MCF 10A (cell line): ENCODE measurements at regions not wholly inside any gene's neighbourhood (a gene's known extent, or its start where the extent isn't known, plus 50 kb on each side); places are given as distances from the start of the nearest gene placed in this dataset.
"Not testable (repeated sequence)": the region's sequence is repeated elsewhere in the genome, so short reads cannot be mapped to it uniquely, and the experiment has no call there.

Experiments
- BruUV-seq: library from RNA; stranded (reverse); fragments of 400-500 nt; replicated peaks from 2 replicates; lab custom pipeline; 2021; lab: Mats Ljungman, UMichigan
- CTCF ChIA-PET: fragments of 300-600 bp; sonication (Branson Sonifier 250); formaldehyde crosslinking; extraction: SDS; loops from one replicate; lab custom pipeline; 2021; ENCODE audit warnings: antibody characterized with exemption, inconsistent platforms; lab: Yijun Ruan, JAX
- POLR2A ChIA-PET: fragments of 300-600, 350-650 bp; sonication (Branson Sonifier 250); formaldehyde crosslinking; extraction: SDS; loops from one replicate; lab custom pipeline; 2020; ENCODE audit warnings: antibody characterized with exemption, inconsistent platforms; lab: Yijun Ruan, JAX
- DNase-seq: peaks from one replicate; pipeline ENCODE4 v3.0.0-alpha.2; 2018; ENCODE audit not compliant: unreplicated experiment
- H3K27ac Mint-ChIP-seq: one replicate; pipeline ENCODE4 v1.8.0; 2022; ENCODE audit warnings: mild to moderate bottlenecking, low read depth, mixed read lengths; ENCODE audit not compliant: unreplicated experiment
- H3K27me3 Mint-ChIP-seq: one replicate; pipeline ENCODE4 v1.8.0; 2022; ENCODE audit warnings: mixed read lengths; ENCODE audit not compliant: insufficient read depth, unreplicated experiment
- H3K36me3 Mint-ChIP-seq: one replicate; pipeline ENCODE4 v1.8.0; 2022; ENCODE audit warnings: mild to moderate bottlenecking, moderate library complexity, mixed read lengths; ENCODE audit not compliant: insufficient read depth, unreplicated experiment
- H3K4me1 Mint-ChIP-seq: one replicate; pipeline ENCODE4 v1.8.0; 2022; ENCODE audit warnings: mixed read lengths; ENCODE audit not compliant: insufficient read depth, unreplicated experiment
- H3K4me3 Mint-ChIP-seq: one replicate; pipeline ENCODE4 v1.8.0; 2022; ENCODE audit warnings: mild to moderate bottlenecking, moderate library complexity, mixed read lengths; ENCODE audit not compliant: unreplicated experiment
- H3K9me3 Mint-ChIP-seq: one replicate; pipeline ENCODE4 v1.8.0; 2022; ENCODE audit warnings: mixed read lengths; ENCODE audit not compliant: unreplicated experiment
- CTCF ChIP-seq: fragments of 200-600 bp; IDR thresholded peaks from one replicate; pipeline ENCODE4 v1.8.0; 2022; ENCODE audit warnings: antibody characterized with exemption, mild to moderate bottlenecking; ENCODE audit not compliant: unreplicated experiment
- intact Hi-C: fragments of 100-400 bp; cut with micrococcal nuclease; formaldehyde crosslinking; loops from 2 replicates; pipeline ENCODE4 v1.14.1; 2022

- DNase-seq: no peak
- TF ChIP-seq CTCF: no peak
- BruUV-seq: no TSS peak
- H3K27ac Mint-ChIP-seq: no peak overlapping the region
- H3K36me3 Mint-ChIP-seq: peaks cover 6% of the 10 kb centered on the region
- ChIA-PET POLR2A (no interaction called here), CTCF (interaction anchor here (0.6 kb wide), 1 partner anchor 32 kb away, joined by 3 read pairs; no protein-coding TSS in a partner anchor)
- H3K27me3 Mint-ChIP-seq: no peaks in the 10 kb centered on the region
- H3K9me3 Mint-ChIP-seq: peaks cover 19% of the 10 kb centered on the region
- intact Hi-C loops: no loop called here
- H3K4me3 Mint-ChIP-seq: no peak overlapping the region
- H3K4me1 Mint-ChIP-seq: no peaks in the 10 kb centered on the region
These were observed 1030.3 kb downstream of the TDRD15 start for GRCh38 chr2:22153931-22154613.

GRCh38 chr2:22156661-22157060 is 1032.9 kb downstream of the TDRD15 start:
- H3K27ac Mint-ChIP-seq, POLR2A ChIA-PET, H3K36me3 Mint-ChIP-seq, intact Hi-C loops, H3K4me1 Mint-ChIP-seq, H3K4me3 Mint-ChIP-seq, CTCF ChIA-PET, DNase-seq, BruUV-seq, H3K27me3 Mint-ChIP-seq: not testable (repeated sequence)
- H3K9me3 Mint-ChIP-seq: peaks cover 12% of the 10 kb centered on the region

DNA sequence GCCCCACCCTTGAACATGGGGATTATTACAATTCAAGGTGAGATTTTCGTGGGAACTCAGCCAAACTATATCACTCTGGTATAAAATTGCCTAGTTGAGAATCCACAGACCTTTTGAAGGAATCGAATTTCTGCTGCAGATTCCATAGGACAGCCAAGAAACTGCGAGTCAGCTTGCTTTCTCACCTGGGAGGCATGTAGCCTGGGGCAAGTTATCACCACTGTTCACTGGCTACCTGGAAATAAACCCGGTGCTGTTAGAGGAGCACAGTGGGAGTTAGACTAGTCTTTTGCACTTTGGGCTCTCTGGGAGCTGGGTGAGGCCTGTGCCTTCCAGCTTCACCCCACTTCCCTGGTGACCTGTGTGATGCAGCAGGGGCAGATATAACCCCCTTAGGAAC is 1043.5 kb downstream of the TDRD15 start:
- intact Hi-C loops: no loop called here
- no TSS peak for BruUV-seq
- Mint-ChIP-seq H3K36me3 (no peaks in the 10 kb centered on the region), H3K4me3 (no peak overlapping the region), H3K9me3 (peaks cover 17% of the 10 kb centered on the region), H3K27ac (no peak overlapping the region), H3K27me3 (no peaks in the 10 kb centered on the region), H3K4me1 (no peaks in the 10 kb centered on the region)
- no peak for TF ChIP-seq CTCF
- DNase-seq: no peak
- POLR2A ChIA-PET: no interaction called here
- CTCF ChIA-PET: no interaction called here

GRCh38 chr2:22175003-22175402 is 1051.2 kb downstream of the TDRD15 start:
- BruUV-seq: no TSS peak
- no peak overlapping the region for H3K4me3 Mint-ChIP-seq
- POLR2A ChIA-PET: no interaction called here

More at GRCh38 chr2:22175003-22175402, 1051.2 kb downstream of the TDRD15 start:
- no peak overlapping the region for H3K27ac Mint-ChIP-seq
- H3K9me3 Mint-ChIP-seq: peaks cover 16% of the 10 kb centered on the region
- H3K27me3 Mint-ChIP-seq: no peaks in the 10 kb centered on the region
- TF ChIP-seq CTCF: no peak
- DNase-seq: no peak
- no peaks in the 10 kb centered on the region for H3K36me3 Mint-ChIP-seq
- H3K4me1 Mint-ChIP-seq: no peaks in the 10 kb centered on the region
- intact Hi-C loops: no loop called here
- CTCF ChIA-PET: no interaction called here
